ENCODE measurements at regions not wholly inside any gene's neighbourhood (a gene's known extent, or its start where the extent isn't known, plus 50 kb on each side); places are given as distances from the start of the nearest gene placed in this dataset.
"Not testable (repeated sequence)": the region's sequence is repeated elsewhere in the genome, so short reads cannot be mapped to it uniquely, and the experiment has no call there.

- H3K4me1 ChIP-seq (ENCODE audit: control insufficient read depth in 3 of 3, insufficient read depth in 3 of 3, low read length in 3 of 3): no peaks in the 10 kb centered on the region
- no peak overlapping the region for H3K27ac ChIP-seq (ENCODE audit: low read depth, low read length)
- H3K9ac ChIP-seq (ENCODE audit: low read depth in 1 of 3, low read length in 3 of 3): no peak overlapping the region
- peaks cover 0 to 4% (median 0%) of the 10 kb centered on the region in 3 donors for H3K9me3 ChIP-seq (ENCODE audit: control insufficient read depth in 3 of 3, low read length in 3 of 3)
- H3K4me3 ChIP-seq (ENCODE audit: low read length in 3 of 3): no peak overlapping the region
- peaks cover 0 to 4% (median 0%) of the 10 kb centered on the region in 3 donors for H3K27me3 ChIP-seq (ENCODE audit: control insufficient read depth in 3 of 3, insufficient read depth in 3 of 3, low read length in 3 of 3)
- no peaks in the 10 kb centered on the region for H3K36me3 ChIP-seq (ENCODE audit: control insufficient read depth in 3 of 3, insufficient read depth in 3 of 3, low read length in 3 of 3)
Measured at GRCh38 chr15:26038693-26039092, 175.6 kb upstream of the ATP10A start.

GRCh38 chr15:26037369-26037768 is 174.2 kb upstream of the ATP10A start:
- Histone ChIP-seq H3K27me3 (ENCODE audit: control insufficient read depth in 3 of 3, insufficient read depth in 3 of 3, low read length in 3 of 3) (peaks cover 0 to 4% (median 4%) of the 10 kb centered on the region in 3 donors), H3K36me3 (ENCODE audit: control insufficient read depth in 3 of 3, insufficient read depth in 3 of 3, low read length in 3 of 3) (no peaks in the 10 kb centered on the region), H3K4me3 (ENCODE audit: low read length in 3 of 3) (no peak overlapping the region), H3K27ac (ENCODE audit: low read depth, low read length) (no peak overlapping the region), H3K9me3 (ENCODE audit: control insufficient read depth in 3 of 3, low read length in 3 of 3) (peaks cover 0 to 4% (median 0%) of the 10 kb centered on the region in 3 donors), H3K9ac (ENCODE audit: low read depth in 1 of 3, low read length in 3 of 3) (no peak overlapping the region), H3K4me1 (ENCODE audit: control insufficient read depth in 3 of 3, insufficient read depth in 3 of 3, low read length in 3 of 3) (no peaks in the 10 kb centered on the region)

GRCh38 chr15:26033493-26033892 is 170.4 kb upstream of the ATP10A start:
- Histone ChIP-seq H3K4me3 (ENCODE audit: low read length in 3 of 3) (no peak overlapping the region), H3K27me3 (ENCODE audit: control insufficient read depth in 3 of 3, insufficient read depth in 3 of 3, low read length in 3 of 3) (peaks cover 0 to 4% (median under 1%) of the 10 kb centered on the region in 3 donors), H3K9ac (ENCODE audit: low read depth in 1 of 3, low read length in 3 of 3) (no peak overlapping the region), H3K9me3 (ENCODE audit: control insufficient read depth in 3 of 3, low read length in 3 of 3) (no peaks in the 10 kb centered on the region), H3K27ac (ENCODE audit: low read depth, low read length) (no peak overlapping the region), H3K4me1 (ENCODE audit: control insufficient read depth in 3 of 3, insufficient read depth in 3 of 3, low read length in 3 of 3) (no peaks in the 10 kb centered on the region), H3K36me3 (ENCODE audit: control insufficient read depth in 3 of 3, insufficient read depth in 3 of 3, low read length in 3 of 3) (no peaks in the 10 kb centered on the region)

- peaks cover 0 to 9% (median 0%) of the 10 kb centered on the region in 3 donors for H3K27me3 ChIP-seq (ENCODE audit: control insufficient read depth in 3 of 3, insufficient read depth in 3 of 3, low read length in 3 of 3)
Measured at GRCh38 chr15:26032162-26032846, 169.2 kb upstream of the ATP10A start.

GRCh38 chr15:26029586-26029985 is 166.5 kb upstream of the ATP10A start:
- H3K4me3 ChIP-seq (ENCODE audit: low read length in 3 of 3); H3K27ac ChIP-seq (ENCODE audit: low read depth, low read length); H3K9me3 ChIP-seq (ENCODE audit: control insufficient read depth in 3 of 3, low read length in 3 of 3); H3K36me3 ChIP-seq (ENCODE audit: control insufficient read depth in 3 of 3, insufficient read depth in 3 of 3, low read length in 3 of 3); H3K4me1 ChIP-seq (ENCODE audit: control insufficient read depth in 3 of 3, insufficient read depth in 3 of 3, low read length in 3 of 3); H3K9ac ChIP-seq (ENCODE audit: low read depth in 1 of 3, low read length in 3 of 3); H3K27me3 ChIP-seq (ENCODE audit: control insufficient read depth in 3 of 3, insufficient read depth in 3 of 3, low read length in 3 of 3): not testable (repeated sequence)

More at GRCh38 chr15:26032162-26032846, 169.2 kb upstream of the ATP10A start:
- Histone ChIP-seq H3K36me3 (ENCODE audit: control insufficient read depth in 3 of 3, insufficient read depth in 3 of 3, low read length in 3 of 3) (no peaks in the 10 kb centered on the region), H3K4me3 (ENCODE audit: low read length in 3 of 3) (no peak overlapping the region), H3K9ac (ENCODE audit: low read depth in 1 of 3, low read length in 3 of 3) (no peak overlapping the region), H3K27ac (ENCODE audit: low read depth, low read length) (no peak overlapping the region), H3K9me3 (ENCODE audit: control insufficient read depth in 3 of 3, low read length in 3 of 3) (no peaks in the 10 kb centered on the region), H3K4me1 (ENCODE audit: control insufficient read depth in 3 of 3, insufficient read depth in 3 of 3, low read length in 3 of 3) (no peaks in the 10 kb centered on the region)

GRCh38 chr15:26029146-26029545 is 166.0 kb upstream of the ATP10A start:
- Histone ChIP-seq H3K27me3 (ENCODE audit: control insufficient read depth in 3 of 3, insufficient read depth in 3 of 3, low read length in 3 of 3) (peaks cover 0 to 9% (median 0%) of the 10 kb centered on the region in 3 donors), H3K27ac (ENCODE audit: low read depth, low read length) (no peak overlapping the region)

GRCh38 chr15:26028086-26028740 is 165.1 kb upstream of the ATP10A start:
- Histone ChIP-seq H3K27ac (ENCODE audit: low read depth, low read length) (no peak overlapping the region), H3K9me3 (ENCODE audit: control insufficient read depth in 3 of 3, low read length in 3 of 3) (no peaks in the 10 kb centered on the region), H3K36me3 (ENCODE audit: control insufficient read depth in 3 of 3, insufficient read depth in 3 of 3, low read length in 3 of 3) (no peaks in the 10 kb centered on the region), H3K4me3 (ENCODE audit: low read length in 3 of 3) (no peak overlapping the region), H3K4me1 (ENCODE audit: control insufficient read depth in 3 of 3, insufficient read depth in 3 of 3, low read length in 3 of 3) (no peaks in the 10 kb centered on the region), H3K9ac (ENCODE audit: low read depth in 1 of 3, low read length in 3 of 3) (no peak overlapping the region), H3K27me3 (ENCODE audit: control insufficient read depth in 3 of 3, insufficient read depth in 3 of 3, low read length in 3 of 3) (peaks cover 0 to 9% (median 0%) of the 10 kb centered on the region in 3 donors)

More at GRCh38 chr15:26029146-26029545, 166.0 kb upstream of the ATP10A start:
- H3K4me3 ChIP-seq (ENCODE audit: low read length in 3 of 3): no peak overlapping the region
- H3K9me3 ChIP-seq (ENCODE audit: control insufficient read depth in 3 of 3, low read length in 3 of 3): no peaks in the 10 kb centered on the region
- H3K9ac ChIP-seq (ENCODE audit: low read depth in 1 of 3, low read length in 3 of 3): no peak overlapping the region
- no peaks in the 10 kb centered on the region for H3K4me1 ChIP-seq (ENCODE audit: control insufficient read depth in 3 of 3, insufficient read depth in 3 of 3, low read length in 3 of 3)
- H3K36me3 ChIP-seq (ENCODE audit: control insufficient read depth in 3 of 3, insufficient read depth in 3 of 3, low read length in 3 of 3): no peaks in the 10 kb centered on the region

- H3K9me3 ChIP-seq (ENCODE audit: control insufficient read depth in 3 of 3, low read length in 3 of 3); H3K4me3 ChIP-seq (ENCODE audit: low read length in 3 of 3); H3K36me3 ChIP-seq (ENCODE audit: control insufficient read depth in 3 of 3, insufficient read depth in 3 of 3, low read length in 3 of 3); H3K27ac ChIP-seq (ENCODE audit: low read depth, low read length); H3K27me3 ChIP-seq (ENCODE audit: control insufficient read depth in 3 of 3, insufficient read depth in 3 of 3, low read length in 3 of 3); H3K9ac ChIP-seq (ENCODE audit: low read depth in 1 of 3, low read length in 3 of 3); H3K4me1 ChIP-seq (ENCODE audit: control insufficient read depth in 3 of 3, insufficient read depth in 3 of 3, low read length in 3 of 3): not testable (repeated sequence)
Measured at GRCh38 chr15:26026671-26027070, 163.5 kb upstream of the ATP10A start.

GRCh38 chr15:26024241-26024640 is 161.1 kb upstream of the ATP10A start:
- no peaks in the 10 kb centered on the region for H3K4me1 ChIP-seq (ENCODE audit: control insufficient read depth in 3 of 3, insufficient read depth in 3 of 3, low read length in 3 of 3)
- no peaks in the 10 kb centered on the region for H3K9me3 ChIP-seq (ENCODE audit: control insufficient read depth in 3 of 3, low read length in 3 of 3)
- H3K9ac ChIP-seq (ENCODE audit: low read depth in 1 of 3, low read length in 3 of 3): no peak overlapping the region
- no peaks in the 10 kb centered on the region for H3K36me3 ChIP-seq (ENCODE audit: control insufficient read depth in 3 of 3, insufficient read depth in 3 of 3, low read length in 3 of 3)
- H3K4me3 ChIP-seq (ENCODE audit: low read length in 3 of 3): no peak overlapping the region
- peaks cover 0 to 10% (median 0%) of the 10 kb centered on the region in 3 donors for H3K27me3 ChIP-seq (ENCODE audit: control insufficient read depth in 3 of 3, insufficient read depth in 3 of 3, low read length in 3 of 3)
- no peak overlapping the region for H3K27ac ChIP-seq (ENCODE audit: low read depth, low read length)

GRCh38 chr15:26023691-26024090 is 160.6 kb upstream of the ATP10A start:
- peaks cover 0 to 11% (median 0%) of the 10 kb centered on the region in 3 donors for H3K27me3 ChIP-seq (ENCODE audit: control insufficient read depth in 3 of 3, insufficient read depth in 3 of 3, low read length in 3 of 3)
- no peak overlapping the region for H3K9ac ChIP-seq (ENCODE audit: low read depth in 1 of 3, low read length in 3 of 3)
- H3K27ac ChIP-seq (ENCODE audit: low read depth, low read length): no peak overlapping the region
- no peak overlapping the region for H3K4me3 ChIP-seq (ENCODE audit: low read length in 3 of 3)
- H3K9me3 ChIP-seq (ENCODE audit: control insufficient read depth in 3 of 3, low read length in 3 of 3): no peaks in the 10 kb centered on the region
- no peaks in the 10 kb centered on the region for H3K36me3 ChIP-seq (ENCODE audit: control insufficient read depth in 3 of 3, insufficient read depth in 3 of 3, low read length in 3 of 3)
- H3K4me1 ChIP-seq (ENCODE audit: control insufficient read depth in 3 of 3, insufficient read depth in 3 of 3, low read length in 3 of 3): no peaks in the 10 kb centered on the region
